Fibroblast of pulmonary artery (primary cell): ENCODE measurements at regions not wholly inside any gene's neighbourhood (a gene's known extent, or its start where the extent isn't known, plus 50 kb on each side); places are given as distances from the start of the nearest gene placed in this dataset.
"Not testable (repeated sequence)": the region's sequence is repeated elsewhere in the genome, so short reads cannot be mapped to it uniquely, and the experiment has no call there.

Experiments
- DNase-seq: peaks from one replicate; pipeline ENCODE4 v3.0.0-alpha.2; 2010; ENCODE audit warnings: low read depth
- H3K4me3 ChIP-seq: replicated peaks from 2 replicates; pipeline ENCODE4 v1.5.1; 2011; ENCODE audit warnings: low read depth, mild to moderate bottlenecking, control low read depth, low read length, moderate library complexity
- CTCF ChIP-seq: IDR thresholded peaks from 2 replicates; pipeline ENCODE4 v1.5.1; 2011; ENCODE audit warnings: mild to moderate bottlenecking, control low read depth, low read length, inconsistent platforms; ENCODE audit errors: missing control alignments

GRCh38 chr7:138338361-138338760 is 121.7 kb upstream of the TRIM24 start:
- peak; percentile 98 for DNase-seq
- H3K4me3 ChIP-seq, result no peak overlapping the region
- TF ChIP-seq CTCF, result no peak

- not testable (repeated sequence) for H3K4me3 ChIP-seq, DNase-seq
These were observed 120.8 kb upstream of the TRIM24 start for GRCh38 chr7:138339229-138339628.

- H3K4me3 ChIP-seq, result no peak overlapping the region
- TF ChIP-seq CTCF, result no peak
- no peak for DNase-seq
These were observed 117.1 kb upstream of the TRIM24 start for GRCh38 chr7:138342990-138343389.

GRCh38 chr7:138345567-138345966 is 114.5 kb upstream of the TRIM24 start:
- DNase-seq, result no peak
- no peak for TF ChIP-seq CTCF
- H3K4me3 ChIP-seq, result no peak overlapping the region

GRCh38 chr7:138346975-138347374 is 113.1 kb upstream of the TRIM24 start:
- no peak for DNase-seq
- no peak overlapping the region for H3K4me3 ChIP-seq
- no peak for TF ChIP-seq CTCF

GRCh38 chr7:138349841-138350700 is 110.0 kb upstream of the TRIM24 start:
- no peak for TF ChIP-seq CTCF
- no peak for DNase-seq
- H3K4me3 ChIP-seq, result no peak overlapping the region

- no peak overlapping the region for H3K4me3 ChIP-seq
- DNase-seq, result peak; percentile 80
- no peak for TF ChIP-seq CTCF
These were observed 109.2 kb upstream of the TRIM24 start for GRCh38 chr7:138350701-138351357.
